NB4 (cell line): ENCODE measurements at regions not wholly inside any gene's neighbourhood (a gene's known extent, or its start where the extent isn't known, plus 50 kb on each side); places are given as distances from the start of the nearest gene placed in this dataset.

Experiments used
- DNase-seq: peaks from one replicate; pipeline ENCODE4 v3.0.0; 2010; ENCODE audit warnings: low read depth
- H3K4me3 ChIP-seq: one replicate; pipeline ENCODE4 v1.5.1; 2011; ENCODE audit warnings: mild to moderate bottlenecking, low read depth, low read length, moderate library complexity
- MYC ChIP-seq: IDR thresholded peaks from 2 replicates; pipeline ENCODE4 v1.6.1; 2011; ENCODE audit warnings: low read depth, low read length
- POLR2A ChIP-seq: IDR thresholded peaks from 2 replicates; pipeline ENCODE4 v1.6.1; 2011; ENCODE audit warnings: mild to moderate bottlenecking; ENCODE audit not compliant: insufficient read length; ENCODE audit errors: extremely low read depth
- TF ChIP-seq, protein P1 (sequence below): IDR thresholded peaks from one replicate; pipeline ENCODE4 v1.5.1; 2012; ENCODE audit warnings: low read depth, low read length
- TF ChIP-seq, protein P2 (sequence below): IDR thresholded peaks from 2 replicates; pipeline ENCODE4 v1.6.1; 2011; ENCODE audit warnings: low read depth, low read length

DNA sequence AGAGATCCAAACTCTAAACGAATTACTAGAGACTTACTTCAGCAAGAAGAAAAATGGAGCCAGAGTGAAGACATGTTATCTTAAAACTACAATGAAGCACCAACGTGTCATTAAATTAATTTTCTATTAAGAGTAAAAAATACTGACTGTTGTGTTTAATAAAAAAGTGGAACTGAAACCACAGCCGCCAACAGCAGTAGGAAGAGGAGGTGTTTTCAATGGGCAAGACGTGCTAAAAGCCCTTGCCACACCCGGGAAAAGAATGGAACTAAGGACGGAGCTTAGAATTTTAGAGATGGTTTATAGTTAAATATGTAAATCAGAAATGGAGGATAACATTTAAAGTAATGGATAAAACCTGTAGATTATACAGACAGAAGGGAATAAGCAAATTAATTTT lies 608.7 kb downstream of the TFAP2A start:
- TF ChIP-seq, protein P1, sequence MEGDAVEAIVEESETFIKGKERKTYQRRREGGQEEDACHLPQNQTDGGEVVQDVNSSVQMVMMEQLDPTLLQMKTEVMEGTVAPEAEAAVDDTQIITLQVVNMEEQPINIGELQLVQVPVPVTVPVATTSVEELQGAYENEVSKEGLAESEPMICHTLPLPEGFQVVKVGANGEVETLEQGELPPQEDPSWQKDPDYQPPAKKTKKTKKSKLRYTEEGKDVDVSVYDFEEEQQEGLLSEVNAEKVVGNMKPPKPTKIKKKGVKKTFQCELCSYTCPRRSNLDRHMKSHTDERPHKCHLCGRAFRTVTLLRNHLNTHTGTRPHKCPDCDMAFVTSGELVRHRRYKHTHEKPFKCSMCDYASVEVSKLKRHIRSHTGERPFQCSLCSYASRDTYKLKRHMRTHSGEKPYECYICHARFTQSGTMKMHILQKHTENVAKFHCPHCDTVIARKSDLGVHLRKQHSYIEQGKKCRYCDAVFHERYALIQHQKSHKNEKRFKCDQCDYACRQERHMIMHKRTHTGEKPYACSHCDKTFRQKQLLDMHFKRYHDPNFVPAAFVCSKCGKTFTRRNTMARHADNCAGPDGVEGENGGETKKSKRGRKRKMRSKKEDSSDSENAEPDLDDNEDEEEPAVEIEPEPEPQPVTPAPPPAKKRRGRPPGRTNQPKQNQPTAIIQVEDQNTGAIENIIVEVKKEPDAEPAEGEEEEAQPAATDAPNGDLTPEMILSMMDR = no peak
- TF ChIP-seq, protein P2, sequence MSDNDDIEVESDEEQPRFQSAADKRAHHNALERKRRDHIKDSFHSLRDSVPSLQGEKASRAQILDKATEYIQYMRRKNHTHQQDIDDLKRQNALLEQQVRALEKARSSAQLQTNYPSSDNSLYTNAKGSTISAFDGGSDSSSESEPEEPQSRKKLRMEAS = no peak
- H3K4me3 ChIP-seq = no peak overlapping the region
- DNase-seq = no peak

GRCh38 chr6:9801249-9801754 lies 613.6 kb downstream of the TFAP2A start:
- no peak for DNase-seq
- TF ChIP-seq, protein P1 = no peak

DNA sequence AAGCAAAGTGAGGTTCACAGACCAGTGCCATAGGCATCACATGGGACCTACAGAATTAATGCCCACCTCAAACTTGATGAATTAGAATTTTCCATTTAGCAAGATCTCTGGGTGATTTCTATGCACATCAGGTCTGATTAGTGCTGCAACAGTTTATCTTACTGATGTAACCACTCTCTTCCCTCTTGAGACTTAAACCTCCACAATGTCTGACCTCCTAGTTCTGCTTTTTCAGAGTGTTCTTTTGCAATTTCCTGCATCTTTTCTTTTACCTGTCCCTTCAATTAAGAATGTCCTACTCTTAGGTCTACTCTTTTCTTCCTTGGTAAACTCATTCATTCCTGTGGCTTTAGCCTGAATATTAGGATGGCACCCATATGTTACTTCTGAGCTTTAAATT lies 615.3 kb downstream of the TFAP2A start:
- TF ChIP-seq, protein P1 = no peak
- TF ChIP-seq, protein P2 = 0 out of 2 replicates have a peak, but pooled peaks have one; percentile 9
- TF ChIP-seq POLR2A (no peak), MYC (peak; percentile 49)
- no peak overlapping the region for H3K4me3 ChIP-seq
- DNase-seq = peak; percentile 72

More at GRCh38 chr6:9801249-9801754, 613.6 kb downstream of the TFAP2A start:
- H3K4me3 ChIP-seq = no peak overlapping the region

DNA sequence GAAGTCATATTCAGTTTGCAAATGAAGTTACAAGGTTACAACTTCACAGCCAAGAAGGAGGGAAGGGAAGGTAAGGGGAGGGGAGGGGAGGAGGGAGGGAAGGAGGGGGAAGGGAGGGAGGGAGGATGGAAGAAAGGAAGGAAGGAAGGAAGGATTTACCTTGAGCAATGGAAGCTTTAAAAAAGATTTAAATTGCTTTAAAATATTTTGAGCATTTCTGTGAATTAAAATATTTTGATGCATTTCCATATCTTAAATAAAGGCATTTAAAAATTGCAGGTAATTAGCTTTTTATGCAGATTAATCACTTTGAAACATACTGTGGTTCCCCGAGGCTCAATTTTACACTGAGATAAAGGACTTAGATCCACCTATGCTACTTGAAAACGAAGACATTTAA lies 618.0 kb downstream of the TFAP2A start:
- no peak for DNase-seq
- no peak overlapping the region for H3K4me3 ChIP-seq
- no peak for TF ChIP-seq POLR2A
- TF ChIP-seq, protein P1 = no peak

- DNase-seq = no peak
- TF ChIP-seq MYC = no peak
- TF ChIP-seq, protein P2 = no peak
- TF ChIP-seq, protein P1 = no peak
- TF ChIP-seq POLR2A = no peak
- no peak overlapping the region for H3K4me3 ChIP-seq
Measured at GRCh38 chr6:9795880-9796279, 619.0 kb downstream of the TFAP2A start.

GRCh38 chr6:9789201-9789600 lies 625.7 kb downstream of the TFAP2A start:
- no peak overlapping the region for H3K4me3 ChIP-seq
- DNase-seq = no peak
- TF ChIP-seq MYC = no peak
- TF ChIP-seq, protein P1 = no peak
- TF ChIP-seq, protein P2 = no peak
